ENCODE measurements at regions not wholly inside any gene's neighbourhood (a gene's known extent, or its start where the extent isn't known, plus 50 kb on each side); places are given as distances from the start of the nearest gene placed in this dataset.

DNA sequence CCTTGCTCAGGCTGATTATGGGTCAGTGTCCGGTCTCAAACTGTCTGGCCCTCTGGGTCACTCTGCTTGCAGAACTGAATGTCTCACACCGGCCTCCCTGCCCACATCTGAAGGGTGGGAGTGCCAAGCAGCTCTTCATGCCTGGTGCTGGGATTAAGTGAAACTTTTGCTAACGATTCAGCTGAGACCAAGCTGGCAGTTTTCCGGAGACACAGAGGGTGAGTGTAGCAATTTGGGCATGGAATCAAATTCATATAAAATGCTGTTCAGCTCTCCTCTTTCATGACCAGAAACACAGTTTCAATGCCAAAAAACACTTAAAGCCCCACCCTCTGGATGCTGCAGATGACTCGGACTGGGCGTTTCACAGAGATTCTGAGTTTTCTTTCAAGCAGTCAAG lies 207.5 kb downstream of the NXNL2 start:
- no peak overlapping the region for H2AFZ ChIP-seq (ENCODE audit: low read depth, low read length, severe bottlenecking)
- H3K27ac ChIP-seq (ENCODE audit: low read depth, low read length) = no peak overlapping the region
- H3F3A ChIP-seq (ENCODE audit: insufficient read depth) = no peaks in the 10 kb centered on the region
- no peaks in the 10 kb centered on the region for H4K20me1 ChIP-seq (ENCODE audit: low read depth, low read length)
- no peak overlapping the region for H3K4me3 ChIP-seq (ENCODE audit: insufficient read depth, low read length, poor library complexity, severe bottlenecking)
- no peak overlapping the region for H3K4me2 ChIP-seq (ENCODE audit: low read depth, low read length, poor library complexity, severe bottlenecking)
- H3K9me2 ChIP-seq (replicated peaks; ENCODE audit: insufficient read depth, low read length) = no peaks in the 10 kb centered on the region
- no peaks in the 10 kb centered on the region for H3K9me3 ChIP-seq (ENCODE audit: insufficient read depth, low read length)
- H3K36me3 ChIP-seq (ENCODE audit: low read length) = no peaks in the 10 kb centered on the region
- no peak overlapping the region for H3K9ac ChIP-seq (ENCODE audit: low read length)
- TF ChIP-seq CTCF (IDR thresholded peaks at IDR 0.05; ENCODE audit: insufficient read depth, low read length, poor library complexity, severe bottlenecking) (no peak), EZH2phosphoT487 (conservative IDR thresholded peaks at IDR 0.05; ENCODE audit: low read length) (no peak)
- no peaks in the 10 kb centered on the region for H3K27me3 ChIP-seq (ENCODE audit: low read length)
- H3K79me2 ChIP-seq (ENCODE audit: insufficient read depth, low read length) = no peaks in the 10 kb centered on the region

DNA sequence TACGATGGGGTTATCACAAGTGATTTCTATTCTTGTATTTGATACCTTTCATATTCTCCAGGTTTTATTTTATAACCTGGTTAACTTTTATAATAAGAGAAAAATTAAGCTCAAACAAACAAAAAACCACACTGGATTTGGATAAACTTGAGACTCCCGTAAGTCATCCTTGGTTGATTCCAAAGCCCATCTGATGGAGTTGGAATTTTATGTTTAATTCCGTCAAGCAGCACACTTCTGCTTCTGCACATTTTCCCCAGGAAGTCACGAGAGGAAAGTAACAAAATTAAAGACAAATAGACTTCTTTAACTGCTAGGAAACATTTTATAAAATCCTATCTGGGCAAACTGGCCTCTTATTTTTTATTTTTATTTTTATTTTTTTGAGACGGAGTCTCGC lies 207.9 kb downstream of the NXNL2 start:
- Histone ChIP-seq H3K4me3 (ENCODE audit: insufficient read depth, low read length, poor library complexity, severe bottlenecking) (no peak overlapping the region), H3K27ac (ENCODE audit: low read depth, low read length) (no peak overlapping the region), H3K9ac (ENCODE audit: low read length) (no peak overlapping the region), H3K4me2 (ENCODE audit: low read depth, low read length, poor library complexity, severe bottlenecking) (no peak overlapping the region), H4K20me1 (ENCODE audit: low read depth, low read length) (no peaks in the 10 kb centered on the region), H3K9me3 (ENCODE audit: insufficient read depth, low read length) (no peaks in the 10 kb centered on the region), H3F3A (ENCODE audit: insufficient read depth) (no peaks in the 10 kb centered on the region), H3K79me2 (ENCODE audit: insufficient read depth, low read length) (no peaks in the 10 kb centered on the region), H2AFZ (ENCODE audit: low read depth, low read length, severe bottlenecking) (no peak overlapping the region), H3K36me3 (ENCODE audit: low read length) (no peaks in the 10 kb centered on the region), H3K9me2 (replicated peaks; ENCODE audit: insufficient read depth, low read length) (no peaks in the 10 kb centered on the region), H3K27me3 (ENCODE audit: low read length) (no peaks in the 10 kb centered on the region)
- TF ChIP-seq CTCF (IDR thresholded peaks at IDR 0.05; ENCODE audit: insufficient read depth, low read length, poor library complexity, severe bottlenecking) = no peak
- no peak for TF ChIP-seq EZH2phosphoT487 (conservative IDR thresholded peaks at IDR 0.05; ENCODE audit: low read length)

GRCh38 chr9:88745276-88746001 lies 210.5 kb downstream of the NXNL2 start:
- H2AFZ ChIP-seq (ENCODE audit: low read depth, low read length, severe bottlenecking) = no peak overlapping the region
- H3F3A ChIP-seq (ENCODE audit: insufficient read depth) = no peaks in the 10 kb centered on the region
- no peak overlapping the region for H3K4me2 ChIP-seq (ENCODE audit: low read depth, low read length, poor library complexity, severe bottlenecking)
- no peak for TF ChIP-seq CTCF (IDR thresholded peaks at IDR 0.05; ENCODE audit: insufficient read depth, low read length, poor library complexity, severe bottlenecking)
- TF ChIP-seq EZH2phosphoT487 (conservative IDR thresholded peaks at IDR 0.05; ENCODE audit: low read length) = no peak
- H3K9me3 ChIP-seq (ENCODE audit: insufficient read depth, low read length) = no peaks in the 10 kb centered on the region
- no peaks in the 10 kb centered on the region for H3K79me2 ChIP-seq (ENCODE audit: insufficient read depth, low read length)
- no peaks in the 10 kb centered on the region for H3K36me3 ChIP-seq (ENCODE audit: low read length)
- no peaks in the 10 kb centered on the region for H4K20me1 ChIP-seq (ENCODE audit: low read depth, low read length)
- H3K27ac ChIP-seq (ENCODE audit: low read depth, low read length) = no peak overlapping the region
- no peaks in the 10 kb centered on the region for H3K27me3 ChIP-seq (ENCODE audit: low read length)
- no peak overlapping the region for H3K9ac ChIP-seq (ENCODE audit: low read length)
- H3K9me2 ChIP-seq (replicated peaks; ENCODE audit: insufficient read depth, low read length) = no peaks in the 10 kb centered on the region
- H3K4me3 ChIP-seq (ENCODE audit: insufficient read depth, low read length, poor library complexity, severe bottlenecking) = no peak overlapping the region

Measured in SU-DHL-6 (cell line).